GM19025 (cell line): ENCODE measurements at regions not wholly inside any gene's neighbourhood (a gene's known extent, or its start where the extent isn't known, plus 50 kb on each side); places are given as distances from the start of the nearest gene placed in this dataset.

Experiments used
- ATAC-seq: cut with Tn5 transposase; IDR thresholded peaks from one replicate; pipeline ENCODE4 v1.9.1; 2021; ENCODE audit warnings: mild to moderate bottlenecking, low read depth, moderate library complexity; ENCODE audit not compliant: unreplicated experiment

- ATAC-seq = no peak
Measured at GRCh38 chr4:30632751-30633150, 87.4 kb upstream of the PCDH7 start.

- no peak for ATAC-seq
Measured at GRCh38 chr4:30641345-30641744, 78.8 kb upstream of the PCDH7 start.

GRCh38 chr4:30642567-30642966 is 77.6 kb upstream of the PCDH7 start:
- no peak for ATAC-seq

GRCh38 chr4:30653291-30653690 is 66.9 kb upstream of the PCDH7 start:
- no peak for ATAC-seq

GRCh38 chr4:30656828-30657227 is 63.3 kb upstream of the PCDH7 start:
- no peak for ATAC-seq

- ATAC-seq = no peak
Measured at GRCh38 chr4:30667919-30668318, 52.2 kb upstream of the PCDH7 start.

GRCh38 chr4:30670206-30670605 is 50.0 kb upstream of the PCDH7 start:
- no peak for ATAC-seq
